HEK293T (cell line): ENCODE measurements at regions not wholly inside any gene's neighbourhood (a gene's known extent, or its start where the extent isn't known, plus 50 kb on each side); places are given as distances from the start of the nearest gene placed in this dataset.

Source experiments
- CTBP1 ChIP-seq: fragments of 450-650 bp; IDR thresholded peaks from 2 replicates; pipeline ENCODE4 v1.6.1; 2016; ENCODE audit warnings: borderline replicate concordance
- ELF4 ChIP-seq: fragments of 450-650 bp; IDR thresholded peaks from 2 replicates; pipeline ENCODE4 v1.6.1; 2017; ENCODE audit warnings: antibody characterized with exemption
- SUZ12 ChIP-seq: fragments of 450-650 bp; IDR thresholded peaks from 2 replicates; pipeline ENCODE4 v1.6.1; 2016; ENCODE audit warnings: mild to moderate bottlenecking

DNA sequence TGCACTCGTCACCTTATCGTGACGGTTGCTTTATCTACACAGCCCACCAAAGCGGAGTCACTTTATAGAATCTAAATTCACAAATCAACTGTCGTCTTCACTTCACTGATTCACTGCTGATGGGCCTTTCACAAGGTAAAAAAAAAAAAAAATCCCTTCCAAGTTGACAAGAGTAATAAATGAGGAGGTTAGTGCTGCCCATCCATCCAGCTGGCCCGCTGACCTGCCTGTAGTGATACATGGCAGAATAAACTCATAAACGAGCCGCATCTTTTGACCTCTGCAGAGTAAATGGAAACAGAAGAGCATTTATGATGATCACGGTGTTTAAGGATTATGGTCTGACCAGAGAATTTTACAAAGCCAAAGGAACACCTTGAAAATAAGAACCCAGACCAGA lies 227.3 kb upstream of the IRX5 start:
- TF ChIP-seq SUZ12 (no peak), CTBP1 (no peak), ELF4 (no peak)
